HG03097 (cell line): ENCODE measurements at regions not wholly inside any gene's neighbourhood (a gene's known extent, or its start where the extent isn't known, plus 50 kb on each side); places are given as distances from the start of the nearest gene placed in this dataset.
A peak's percentile ranks its signal among the peaks of the same experiment; 100 is the strongest.
"Not testable (repeated sequence)": the region's sequence is repeated elsewhere in the genome, so short reads cannot be mapped to it uniquely, and the experiment has no call there.

ENCODE experiments used
- ATAC-seq: cut with Tn5 transposase; IDR thresholded peaks from one replicate; pipeline ENCODE4 v1.9.1; 2021; ENCODE audit not compliant: unreplicated experiment, low FRiP score

GRCh38 chr21:6553505-6554376 is 3967.6 kb upstream of the TPTE start:
- not testable (repeated sequence) for ATAC-seq

- ATAC-seq = not testable (repeated sequence)
Measured at GRCh38 chr21:6554377-6554864, 3967.0 kb upstream of the TPTE start.

- ATAC-seq = peak; percentile 59
Measured at GRCh38 chr21:6556516-6556915, 3964.9 kb upstream of the TPTE start.

GRCh38 chr21:6557415-6557814 is 3964.0 kb upstream of the TPTE start:
- ATAC-seq = not testable (repeated sequence)

GRCh38 chr21:6561168-6561567 is 3960.2 kb upstream of the TPTE start:
- not testable (repeated sequence) for ATAC-seq

GRCh38 chr21:6561578-6561977 is 3959.8 kb upstream of the TPTE start:
- not testable (repeated sequence) for ATAC-seq

- not testable (repeated sequence) for ATAC-seq
Measured at GRCh38 chr21:6564543-6565166, 3956.7 kb upstream of the TPTE start.

- not testable (repeated sequence) for ATAC-seq
Measured at GRCh38 chr21:6565190-6566094, 3955.9 kb upstream of the TPTE start.

GRCh38 chr21:6567542-6567941 is 3953.8 kb upstream of the TPTE start:
- not testable (repeated sequence) for ATAC-seq

- ATAC-seq = peak; percentile 36
Measured at GRCh38 chr21:6569152-6569551, 3952.2 kb upstream of the TPTE start.

GRCh38 chr21:6569587-6570392 is 3951.6 kb upstream of the TPTE start:
- ATAC-seq = peak; percentile 54

- not testable (repeated sequence) for ATAC-seq
Measured at GRCh38 chr21:6570700-6571368, 3950.5 kb upstream of the TPTE start.

- ATAC-seq = not testable (repeated sequence)
Measured at GRCh38 chr21:6573576-6573975, 3947.8 kb upstream of the TPTE start.

GRCh38 chr21:6579801-6580200 is 3941.6 kb upstream of the TPTE start:
- ATAC-seq = not testable (repeated sequence)
